GM12891 (cell line): ENCODE measurements at regions not wholly inside any gene's neighbourhood (a gene's known extent, or its start where the extent isn't known, plus 50 kb on each side); places are given as distances from the start of the nearest gene placed in this dataset.

Source experiments
- PAX5 ChIP-seq: IDR thresholded peaks from 2 replicates; pipeline ENCODE4 v1.6.1; 2011; ENCODE audit warnings: low read length, moderate library complexity, mild to moderate bottlenecking; ENCODE audit not compliant: insufficient read depth, severe bottlenecking
- POLR2A ChIP-seq: IDR thresholded peaks from 2 replicates; pipeline ENCODE4 v1.6.1; 2011; ENCODE audit warnings: low read depth, low read length, control low read depth
- POLR2AphosphoS5 ChIP-seq: IDR thresholded peaks from 2 replicates; pipeline ENCODE4 v1.6.1; 2011; ENCODE audit warnings: low read depth, low read length, control low read depth

DNA sequence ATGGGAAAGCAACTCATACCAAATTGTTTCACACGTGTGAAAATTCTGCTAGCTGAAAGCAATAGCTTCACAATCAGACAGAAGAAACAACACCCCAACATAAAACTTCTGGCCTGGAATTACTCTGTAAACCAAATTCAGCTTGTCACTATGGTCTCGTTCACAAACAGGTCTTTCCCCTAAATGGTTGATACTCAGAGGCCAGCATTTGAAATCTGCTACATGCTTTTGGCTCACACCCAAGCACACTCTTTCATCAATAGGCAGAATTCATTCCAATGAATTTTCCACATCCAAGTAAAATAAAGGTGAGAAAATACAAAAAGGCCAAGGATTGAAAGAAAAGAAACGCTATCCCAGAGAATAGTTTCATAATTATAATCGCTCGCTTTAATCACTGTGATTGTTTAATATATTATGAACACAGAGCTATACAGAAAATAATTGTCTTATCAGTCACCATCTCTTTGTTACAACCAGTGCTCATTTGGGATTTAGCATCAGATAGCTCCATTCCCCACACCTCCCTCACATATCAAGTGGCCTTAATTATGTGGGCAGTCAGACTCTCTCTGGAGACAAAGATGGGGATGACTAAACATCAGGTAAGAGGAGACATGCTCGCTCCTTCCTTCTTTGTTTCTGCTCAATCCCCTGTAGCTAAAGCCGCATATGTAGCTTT is 503.8 kb upstream of the ARRDC4 start:
- TF ChIP-seq PAX5: no peak
- no peak for TF ChIP-seq POLR2AphosphoS5
- no peak for TF ChIP-seq POLR2A
